HEK293T (cell line): ENCODE measurements at regions not wholly inside any gene's neighbourhood (a gene's known extent, or its start where the extent isn't known, plus 50 kb on each side); places are given as distances from the start of the nearest gene placed in this dataset.
A peak's percentile ranks its signal among the peaks of the same experiment; 100 is the strongest.

Experiments
- ARNT ChIP-seq: fragments of 450-650 bp; IDR thresholded peaks from 2 replicates; pipeline ENCODE4 v1.6.1; 2017; ENCODE audit warnings: mild to moderate bottlenecking
- BHLHE40 ChIP-seq: fragments of 450-650 bp; IDR thresholded peaks from 2 replicates; pipeline ENCODE4 v1.6.1; 2016; ENCODE audit warnings: mild to moderate bottlenecking, moderate library complexity, borderline replicate concordance
- ELF4 ChIP-seq: fragments of 450-650 bp; IDR thresholded peaks from 2 replicates; pipeline ENCODE4 v1.6.1; 2017; ENCODE audit warnings: antibody characterized with exemption
- FOXA1 ChIP-seq: fragments of 450-650 bp; IDR thresholded peaks from 2 replicates; pipeline ENCODE4 v1.6.1; 2016; ENCODE audit warnings: mild to moderate bottlenecking
- FOXK2 ChIP-seq: fragments of 450-650 bp; IDR thresholded peaks from 2 replicates; pipeline ENCODE4 v1.6.1; 2016; ENCODE audit warnings: mild to moderate bottlenecking
- FOXM1 ChIP-seq: fragments of 450-650 bp; IDR thresholded peaks from 2 replicates; pipeline ENCODE4 v1.6.1; 2017; ENCODE audit warnings: mild to moderate bottlenecking, borderline replicate concordance
- L3MBTL2 ChIP-seq: fragments of 450-650 bp; conservative IDR thresholded peaks from 2 replicates; pipeline ENCODE4 v1.6.1; 2016; ENCODE audit warnings: mild to moderate bottlenecking
- SP1 ChIP-seq: fragments of 450-650 bp; IDR thresholded peaks from 2 replicates; pipeline ENCODE4 v1.6.1; 2017
- ZNF384 ChIP-seq: fragments of 450-650 bp; IDR thresholded peaks from 2 replicates; pipeline ENCODE4 v1.6.1; 2016
- TF ChIP-seq, protein P1 (sequence below): fragments of 450-650 bp; IDR thresholded peaks from 2 replicates; pipeline ENCODE4 v1.6.1; 2016

DNA sequence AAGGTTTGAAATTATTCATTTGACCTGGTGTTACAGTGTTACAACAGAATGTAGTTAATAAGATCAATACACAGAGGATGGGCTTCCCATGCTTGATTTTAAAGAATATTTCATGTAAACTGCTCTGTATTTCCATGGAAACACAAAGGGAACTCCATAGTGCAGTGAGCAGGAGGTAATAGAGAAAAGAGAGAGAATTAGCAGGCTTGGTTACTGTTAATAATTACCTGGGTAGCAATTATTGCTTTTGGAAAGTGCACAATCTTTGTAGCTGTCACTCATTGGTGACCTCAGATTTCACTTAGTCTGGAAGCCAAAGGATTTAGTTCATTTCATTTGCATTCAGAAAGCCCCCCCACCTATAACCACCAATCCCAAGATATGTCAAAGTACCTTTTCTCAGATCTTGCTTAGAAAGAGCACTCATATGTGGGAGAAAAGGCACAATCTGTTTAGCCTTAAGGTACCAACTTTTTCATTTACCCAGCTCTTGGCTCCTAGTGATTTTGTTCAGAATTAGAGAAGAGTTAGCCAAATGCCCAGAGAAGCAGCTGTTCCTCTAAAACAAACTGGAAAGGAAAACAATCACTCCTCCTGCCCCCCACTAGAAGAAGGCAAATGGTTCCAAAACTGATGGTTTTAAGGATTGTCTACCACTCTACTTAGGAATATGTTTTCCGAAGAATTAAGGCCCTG, 234.5 kb upstream of the SLC24A2 start:
- TF ChIP-seq, protein P1, sequence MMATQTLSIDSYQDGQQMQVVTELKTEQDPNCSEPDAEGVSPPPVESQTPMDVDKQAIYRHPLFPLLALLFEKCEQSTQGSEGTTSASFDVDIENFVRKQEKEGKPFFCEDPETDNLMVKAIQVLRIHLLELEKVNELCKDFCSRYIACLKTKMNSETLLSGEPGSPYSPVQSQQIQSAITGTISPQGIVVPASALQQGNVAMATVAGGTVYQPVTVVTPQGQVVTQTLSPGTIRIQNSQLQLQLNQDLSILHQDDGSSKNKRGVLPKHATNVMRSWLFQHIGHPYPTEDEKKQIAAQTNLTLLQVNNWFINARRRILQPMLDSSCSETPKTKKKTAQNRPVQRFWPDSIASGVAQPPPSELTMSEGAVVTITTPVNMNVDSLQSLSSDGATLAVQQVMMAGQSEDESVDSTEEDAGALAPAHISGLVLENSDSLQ = peak; percentile 36; the same call in 1 of the 2 replicates
- TF ChIP-seq FOXK2 = no peak
- no peak for TF ChIP-seq FOXA1
- no peak for TF ChIP-seq ELF4
- TF ChIP-seq ARNT = no peak
- no peak for TF ChIP-seq L3MBTL2
- no peak for TF ChIP-seq ZNF384
- TF ChIP-seq FOXM1 = no peak
- no peak for TF ChIP-seq BHLHE40
- no peak for TF ChIP-seq SP1
